RWPE1 (cell line): ENCODE measurements at regions not wholly inside any gene's neighbourhood (a gene's known extent, or its start where the extent isn't known, plus 50 kb on each side); places are given as distances from the start of the nearest gene placed in this dataset.

Source experiments
- CTCF ChIA-PET: fragments of 350-600 bp; sonication (Branson Sonifier 250); formaldehyde crosslinking; extraction: SDS; loops from one replicate; lab custom pipeline; 2021; lab: Yijun Ruan, JAX
- POLR2A ChIA-PET: fragments of 400-600 bp; formaldehyde crosslinking; extraction: SDS; loops from one replicate; lab custom pipeline; 2020; ENCODE audit warnings: antibody characterized with exemption; ENCODE audit not compliant: low non-redundant PET; lab: Yijun Ruan, JAX
- DNase-seq: peaks from one replicate; pipeline ENCODE4 v3.0.0; 2012; ENCODE audit warnings: low spot score
- H3K27ac ChIP-seq: fragments of 450-650 bp; 2 replicates; pipeline ENCODE4 v1.5.1; 2017
- CTCF ChIP-seq: fragments of 450-650 bp; conservative IDR thresholded peaks from 2 replicates; pipeline ENCODE4 v1.5.1; 2017; ENCODE audit warnings: low read depth, mild to moderate bottlenecking

- H3K27ac ChIP-seq: no peak overlapping the region
- no peak for DNase-seq
- no peak for TF ChIP-seq CTCF
- ChIA-PET POLR2A (no interaction called here), CTCF (interaction anchor here (0.6 kb wide), 1 partner anchor 1211 kb away, joined by 3 read pairs; no protein-coding TSS in a partner anchor)
These were observed 66.5 kb upstream of the TCF7L2 start for GRCh38 chr10:112883360-112884178.

GRCh38 chr10:112884179-112884504 is 65.9 kb upstream of the TCF7L2 start:
- no peak for TF ChIP-seq CTCF
- no peak for DNase-seq
- no peak overlapping the region for H3K27ac ChIP-seq
- ChIA-PET POLR2A (no interaction called here), CTCF (no interaction called here)

- H3K27ac ChIP-seq: no peak overlapping the region
- ChIA-PET CTCF (no interaction called here), POLR2A (no interaction called here)
- TF ChIP-seq CTCF: no peak
- DNase-seq: no peak
These were observed 63.6 kb upstream of the TCF7L2 start for GRCh38 chr10:112886463-112886862.

GRCh38 chr10:112887968-112888367 is 62.1 kb upstream of the TCF7L2 start:
- ChIA-PET POLR2A (no interaction called here), CTCF (no interaction called here)
- no peak overlapping the region for H3K27ac ChIP-seq
- TF ChIP-seq CTCF: no peak
- no peak for DNase-seq

GRCh38 chr10:112895292-112895691 is 54.8 kb upstream of the TCF7L2 start:
- TF ChIP-seq CTCF: no peak
- POLR2A ChIA-PET: no interaction called here
- DNase-seq: no peak
- H3K27ac ChIP-seq: no peak overlapping the region
- CTCF ChIA-PET: interaction anchor here (0.6 kb wide), 1 partner anchor 342 kb away, joined by 4 read pairs; no protein-coding TSS in a partner anchor

- H3K27ac ChIP-seq: no peak overlapping the region
- ChIA-PET CTCF (interaction anchor here (0.7 kb wide), 1 partner anchor 37 kb away, joined by 10 read pairs; no protein-coding TSS in a partner anchor), POLR2A (no interaction called here)
- TF ChIP-seq CTCF: no peak
- no peak for DNase-seq
These were observed 53.8 kb upstream of the TCF7L2 start for GRCh38 chr10:112896273-112896672.
